ENCODE measurements at regions not wholly inside any gene's neighbourhood (a gene's known extent, or its start where the extent isn't known, plus 50 kb on each side); places are given as distances from the start of the nearest gene placed in this dataset.

DNA sequence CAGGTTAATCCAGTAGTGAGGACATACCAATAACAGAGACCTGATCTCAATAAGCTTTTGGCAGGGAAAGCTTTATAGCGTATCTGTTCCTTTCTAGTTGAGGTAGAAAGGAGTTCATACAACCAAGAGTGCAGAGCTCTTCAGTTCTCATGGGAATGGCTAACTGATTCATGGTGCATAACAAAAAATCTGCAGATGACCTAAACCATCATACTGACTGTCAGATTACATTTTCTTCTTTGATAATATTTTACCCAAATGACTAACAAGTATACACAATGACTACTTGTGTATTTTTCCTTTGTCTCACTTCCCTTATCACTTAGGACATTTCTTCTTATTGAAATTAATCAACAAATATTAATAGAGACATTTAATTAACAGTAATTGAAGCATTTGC lies 140.0 kb upstream of the SERTAD2 start:
- peak overlapping the region; percentile 33; the same call in 1 of the 2 replicates for H4K5ac ChIP-seq (ENCODE audit: low read depth, low read length)
- in situ Hi-C loops (cut with MboI; ENCODE audit: low sequenced_read_pairs) = no loop called here
- peak overlapping the region; percentile 17 for H3K14ac ChIP-seq (replicated peaks; ENCODE audit: low read depth, low read length)
- intact Hi-C loops (cut with micrococcal nuclease) = no loop called here
- no peaks in the 10 kb centered on the region for H4K20me1 ChIP-seq (ENCODE audit: insufficient read depth, low read length)
- peak overlapping the region; percentile 7; the same call in 1 of the 2 replicates for H3K4ac ChIP-seq (ENCODE audit: low read depth, low read length)
- H3K79me1 ChIP-seq (ENCODE audit: low read depth in 1 of 2, low read length in 2 of 2) = no peaks in the 10 kb centered on the region
- H3K4me3 ChIP-seq (ENCODE audit: insufficient read depth, low read depth, low read length) = no peak overlapping the region
- CTCF ChIA-PET = interaction anchor here (1.0 kb wide), 1 partner anchor 13 kb away, joined by 3 read pairs; no protein-coding TSS in a partner anchor
- peak; percentile 39 for DNase-seq
- no peak overlapping the region for H3K27ac ChIP-seq (ENCODE audit: insufficient read depth, low read length)
- no peak overlapping the region for H3K9ac ChIP-seq (ENCODE audit: low read depth, low read length)
- H3K18ac ChIP-seq (ENCODE audit: low read depth, low read length) = peak overlapping the region; percentile 70; the same call in 1 of the 2 replicates
- dilution Hi-C loops (cut with HindIII; ENCODE audit: low sequenced_read_pairs, unreplicated experiment) = no loop called here
- H2BK5ac ChIP-seq (ENCODE audit: low read depth, low read length, poor library complexity, severe bottlenecking) = peak overlapping the region; percentile 25
- H3K9me1 ChIP-seq (ENCODE audit: insufficient read depth, low read length) = peaks cover 3% of the 10 kb centered on the region
- peak overlapping the region; percentile 52; the same call in 1 of the 2 replicates for H3K4me2 ChIP-seq (ENCODE audit: low read depth, low read length)
- peak overlapping the region; percentile 75; the same call in 1 of the 2 replicates for H2BK120ac ChIP-seq (ENCODE audit: low read depth, low read length)
- no peak overlapping the region for H2AK9ac ChIP-seq (replicated peaks; ENCODE audit: low read depth, low read length, poor library complexity)
- no peak overlapping the region for H2AK5ac ChIP-seq (ENCODE audit: low read depth, low read length)
- no peak overlapping the region for H3K56ac ChIP-seq (ENCODE audit: extremely low read depth, insufficient read depth, low read length)
- no peaks in the 10 kb centered on the region for H3K9me3 ChIP-seq (ENCODE audit: control insufficient read depth, insufficient read depth, low read length)
- TF ChIP-seq, protein P1, sequence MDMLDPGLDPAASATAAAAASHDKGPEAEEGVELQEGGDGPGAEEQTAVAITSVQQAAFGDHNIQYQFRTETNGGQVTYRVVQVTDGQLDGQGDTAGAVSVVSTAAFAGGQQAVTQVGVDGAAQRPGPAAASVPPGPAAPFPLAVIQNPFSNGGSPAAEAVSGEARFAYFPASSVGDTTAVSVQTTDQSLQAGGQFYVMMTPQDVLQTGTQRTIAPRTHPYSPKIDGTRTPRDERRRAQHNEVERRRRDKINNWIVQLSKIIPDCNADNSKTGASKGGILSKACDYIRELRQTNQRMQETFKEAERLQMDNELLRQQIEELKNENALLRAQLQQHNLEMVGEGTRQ (IDR thresholded peaks at IDR 0.05; ENCODE audit: low read depth, low read length) = no peak
- TF ChIP-seq, protein P2, sequence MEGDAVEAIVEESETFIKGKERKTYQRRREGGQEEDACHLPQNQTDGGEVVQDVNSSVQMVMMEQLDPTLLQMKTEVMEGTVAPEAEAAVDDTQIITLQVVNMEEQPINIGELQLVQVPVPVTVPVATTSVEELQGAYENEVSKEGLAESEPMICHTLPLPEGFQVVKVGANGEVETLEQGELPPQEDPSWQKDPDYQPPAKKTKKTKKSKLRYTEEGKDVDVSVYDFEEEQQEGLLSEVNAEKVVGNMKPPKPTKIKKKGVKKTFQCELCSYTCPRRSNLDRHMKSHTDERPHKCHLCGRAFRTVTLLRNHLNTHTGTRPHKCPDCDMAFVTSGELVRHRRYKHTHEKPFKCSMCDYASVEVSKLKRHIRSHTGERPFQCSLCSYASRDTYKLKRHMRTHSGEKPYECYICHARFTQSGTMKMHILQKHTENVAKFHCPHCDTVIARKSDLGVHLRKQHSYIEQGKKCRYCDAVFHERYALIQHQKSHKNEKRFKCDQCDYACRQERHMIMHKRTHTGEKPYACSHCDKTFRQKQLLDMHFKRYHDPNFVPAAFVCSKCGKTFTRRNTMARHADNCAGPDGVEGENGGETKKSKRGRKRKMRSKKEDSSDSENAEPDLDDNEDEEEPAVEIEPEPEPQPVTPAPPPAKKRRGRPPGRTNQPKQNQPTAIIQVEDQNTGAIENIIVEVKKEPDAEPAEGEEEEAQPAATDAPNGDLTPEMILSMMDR (conservative IDR thresholded peaks at IDR 0.05; ENCODE audit: low read depth, low read length) = no peak
- no peak for TF ChIP-seq SMC3 (IDR thresholded peaks at IDR 0.05; ENCODE audit: low read depth, low read length)
- TF ChIP-seq RFX5 (IDR thresholded peaks at IDR 0.05; ENCODE audit: low read depth, low read length) = no peak
- no peak for TF ChIP-seq POLR2A (IDR thresholded peaks at IDR 0.05; ENCODE audit: low read depth, low read length)
- no peak for TF ChIP-seq MXI1 (IDR thresholded peaks at IDR 0.05; ENCODE audit: borderline replicate concordance, low read depth, low read length)
- no peak for TF ChIP-seq RAD21 (IDR thresholded peaks at IDR 0.05; ENCODE audit: low read length)
- TF ChIP-seq CEBPB (IDR thresholded peaks at IDR 0.05; ENCODE audit: low read depth, low read length) = no peak
- no peak for TF ChIP-seq FOS (IDR thresholded peaks at IDR 0.05; ENCODE audit: low read depth, low read length)
- TF ChIP-seq, protein P3, sequence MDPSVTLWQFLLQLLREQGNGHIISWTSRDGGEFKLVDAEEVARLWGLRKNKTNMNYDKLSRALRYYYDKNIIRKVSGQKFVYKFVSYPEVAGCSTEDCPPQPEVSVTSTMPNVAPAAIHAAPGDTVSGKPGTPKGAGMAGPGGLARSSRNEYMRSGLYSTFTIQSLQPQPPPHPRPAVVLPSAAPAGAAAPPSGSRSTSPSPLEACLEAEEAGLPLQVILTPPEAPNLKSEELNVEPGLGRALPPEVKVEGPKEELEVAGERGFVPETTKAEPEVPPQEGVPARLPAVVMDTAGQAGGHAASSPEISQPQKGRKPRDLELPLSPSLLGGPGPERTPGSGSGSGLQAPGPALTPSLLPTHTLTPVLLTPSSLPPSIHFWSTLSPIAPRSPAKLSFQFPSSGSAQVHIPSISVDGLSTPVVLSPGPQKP (IDR thresholded peaks at IDR 0.05; ENCODE audit: borderline replicate concordance, low read depth, low read length) = no peak
- TF ChIP-seq NFE2L2 (IDR thresholded peaks at IDR 0.05; ENCODE audit: low read depth, low read length) = no peak
- TF ChIP-seq MAFK (IDR thresholded peaks at IDR 0.05; ENCODE audit: low read depth, low read length) = no peak
- TF ChIP-seq MAZ (IDR thresholded peaks at IDR 0.05; ENCODE audit: borderline replicate concordance, low read depth, low read length) = no peak
- TF ChIP-seq CHD1 (IDR thresholded peaks at IDR 0.05; ENCODE audit: low read depth, low read length) = no peak
- no peak for TF ChIP-seq BHLHE40 (IDR thresholded peaks at IDR 0.05; ENCODE audit: low read depth, low read length)
- no peak for TF ChIP-seq RCOR1 (IDR thresholded peaks at IDR 0.05; ENCODE audit: insufficient replicate concordance, low read length)
- H4K91ac ChIP-seq (ENCODE audit: insufficient read depth, low read depth, low read length) = 0 out of 2 replicates have a peak overlapping the region, but pooled peaks have one; percentile 1
- WGBS, 2 experiments (ENCODE audit: extremely low coverage in 2 of 2, insufficient read length in 1 of 2) = no CpG with 5 or more reads among the region's 1 CpG
- no peak overlapping the region; the same call in 1 of the 2 replicates for H3K23ac ChIP-seq (ENCODE audit: low read depth, low read length)
- POLR2A ChIA-PET (ENCODE audit: unreplicated experiment) = no interaction called here
- H4K8ac ChIP-seq (ENCODE audit: low read depth in 2 of 2, low read length in 2 of 2) = peak overlapping the region; percentile 2 to 10; a peak in 2 of 4 replicates
- no peak overlapping the region for H2AFZ ChIP-seq (replicated peaks; ENCODE audit: low read length, poor library complexity)
- peaks cover 5% of the 10 kb centered on the region for H3K27me3 ChIP-seq (ENCODE audit: control insufficient read depth, insufficient read depth, low read length)
- BruUV-seq (replicated peaks) = no TSS peak
- no peak for ATAC-seq (ENCODE audit: low read depth)
- H2BK15ac ChIP-seq (ENCODE audit: low read depth, low read length) = 0 out of 3 replicates have a peak overlapping the region, but pooled peaks have one; percentile 4
- H3K4me1 ChIP-seq (ENCODE audit: control insufficient read depth, insufficient read depth, low read length) = peaks cover 10% of the 10 kb centered on the region
- H2BK20ac ChIP-seq (ENCODE audit: low read depth, low read length) = peak overlapping the region; percentile 30; the same call in 1 of the 2 replicates
- no peaks in the 10 kb centered on the region for H3K36me3 ChIP-seq (ENCODE audit: control insufficient read depth, insufficient read depth, low read length)

All from IMR-90 (cell line).